OCI-LY3 (cell line): ENCODE measurements at regions not wholly inside any gene's neighbourhood (a gene's known extent, or its start where the extent isn't known, plus 50 kb on each side); places are given as distances from the start of the nearest gene placed in this dataset.

ENCODE experiments used
- H2AFZ ChIP-seq: fragments of 200-600, 300-600 bp; shearing (Covaris generic); 2 replicates; pipeline ENCODE4 v1.6.0; 2014; ENCODE audit warnings: antibody characterized with exemption, low read depth, low read length
- H3K27ac ChIP-seq: fragments of 200-600, 300-600 bp; sonication (generic); 2 replicates; pipeline ENCODE4 v1.5.1; 2014; ENCODE audit warnings: mild to moderate bottlenecking, low read length, moderate library complexity, mixed read lengths
- H3K27me3 ChIP-seq: fragments of 200-600, 300-600 bp; sonication (generic); 2 replicates; pipeline ENCODE4 v1.6.1; 2014; ENCODE audit warnings: low read depth, low read length, mixed read lengths
- H3K36me3 ChIP-seq: fragments of 200-600, 300-600 bp; sonication (generic); replicated peaks from 2 replicates; pipeline ENCODE3; 2014; ENCODE audit warnings: low read depth, low read length, mixed read lengths
- H3K4me1 ChIP-seq: fragments of 300-600, 200-600 bp; sonication (generic); 2 replicates; pipeline ENCODE4 v1.6.1; 2014; ENCODE audit warnings: low read length, mixed read lengths
- H3K4me2 ChIP-seq: fragments of 200-600, 300-600 bp; sonication (generic); 2 replicates; pipeline ENCODE4 v1.6.1; 2014; ENCODE audit warnings: low read length, mixed read lengths
- H3K4me3 ChIP-seq: fragments of 300-600, 200-600 bp; sonication (generic); 2 replicates; pipeline ENCODE4 v1.5.1; 2014; ENCODE audit warnings: antibody characterized with exemption, mild to moderate bottlenecking, low read length, moderate library complexity
- H3K79me2 ChIP-seq: fragments of 300-600, 200-600 bp; shearing (Covaris generic); 2 replicates; pipeline ENCODE4 v1.6.1; 2014; ENCODE audit warnings: mild to moderate bottlenecking, low read length, mixed read lengths
- H3K9ac ChIP-seq: fragments of 300-600, 200-600 bp; shearing (Covaris generic); 2 replicates; pipeline ENCODE4 v1.6.0; 2014; ENCODE audit warnings: mild to moderate bottlenecking, low read length, moderate library complexity
- H3K9me3 ChIP-seq: fragments of 200-600, 300-600 bp; shearing (Covaris generic); 2 replicates; pipeline ENCODE4 v1.6.1; 2014; ENCODE audit warnings: low read length, mixed read lengths; ENCODE audit not compliant: insufficient read depth
- H4K20me1 ChIP-seq: fragments of 200-600, 300-600 bp; sonication (generic); 2 replicates; pipeline ENCODE4 v1.6.1; 2016; ENCODE audit warnings: low read length, mixed read lengths; ENCODE audit not compliant: insufficient read depth
- EZH2phosphoT487 ChIP-seq: fragments of 200-600 bp; shearing (Covaris generic); IDR thresholded peaks from 2 replicates; pipeline ENCODE4 v1.6.1; 2018; ENCODE audit warnings: antibody characterized with exemption, mixed run types, low read depth
- TF ChIP-seq, protein P1 (sequence below): fragments of 200-600, 300-600 bp; sonication (generic); IDR thresholded peaks from 2 replicates; pipeline ENCODE4 v1.5.1; 2014; ENCODE audit warnings: antibody characterized with exemption, low read length, low read depth

- Histone ChIP-seq H3K9me3 (no peaks in the 10 kb centered on the region), H3K27me3 (no peaks in the 10 kb centered on the region), H3K9ac (no peak overlapping the region), H3K4me1 (peaks cover 9% of the 10 kb centered on the region), H4K20me1 (no peaks in the 10 kb centered on the region), H3K36me3 (no peaks in the 10 kb centered on the region), H3K27ac (no peak overlapping the region), H3K4me3 (no peak overlapping the region), H2AFZ (no peak overlapping the region), H3K4me2 (no peak overlapping the region), H3K79me2 (no peaks in the 10 kb centered on the region)
- TF ChIP-seq, protein P1, sequence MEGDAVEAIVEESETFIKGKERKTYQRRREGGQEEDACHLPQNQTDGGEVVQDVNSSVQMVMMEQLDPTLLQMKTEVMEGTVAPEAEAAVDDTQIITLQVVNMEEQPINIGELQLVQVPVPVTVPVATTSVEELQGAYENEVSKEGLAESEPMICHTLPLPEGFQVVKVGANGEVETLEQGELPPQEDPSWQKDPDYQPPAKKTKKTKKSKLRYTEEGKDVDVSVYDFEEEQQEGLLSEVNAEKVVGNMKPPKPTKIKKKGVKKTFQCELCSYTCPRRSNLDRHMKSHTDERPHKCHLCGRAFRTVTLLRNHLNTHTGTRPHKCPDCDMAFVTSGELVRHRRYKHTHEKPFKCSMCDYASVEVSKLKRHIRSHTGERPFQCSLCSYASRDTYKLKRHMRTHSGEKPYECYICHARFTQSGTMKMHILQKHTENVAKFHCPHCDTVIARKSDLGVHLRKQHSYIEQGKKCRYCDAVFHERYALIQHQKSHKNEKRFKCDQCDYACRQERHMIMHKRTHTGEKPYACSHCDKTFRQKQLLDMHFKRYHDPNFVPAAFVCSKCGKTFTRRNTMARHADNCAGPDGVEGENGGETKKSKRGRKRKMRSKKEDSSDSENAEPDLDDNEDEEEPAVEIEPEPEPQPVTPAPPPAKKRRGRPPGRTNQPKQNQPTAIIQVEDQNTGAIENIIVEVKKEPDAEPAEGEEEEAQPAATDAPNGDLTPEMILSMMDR: no peak
- TF ChIP-seq EZH2phosphoT487: no peak
Observed at GRCh38 chr14:53456931-53457330, 303.8 kb upstream of the DDHD1 start.

- Histone ChIP-seq H4K20me1 (no peaks in the 10 kb centered on the region), H3K27ac (no peak overlapping the region), H2AFZ (no peak overlapping the region), H3K4me1 (no peaks in the 10 kb centered on the region), H3K36me3 (no peaks in the 10 kb centered on the region), H3K9me3 (no peaks in the 10 kb centered on the region), H3K79me2 (no peaks in the 10 kb centered on the region), H3K4me2 (no peak overlapping the region), H3K9ac (no peak overlapping the region), H3K27me3 (no peaks in the 10 kb centered on the region), H3K4me3 (no peak overlapping the region)
- TF ChIP-seq, protein P1: no peak
- no peak for TF ChIP-seq EZH2phosphoT487
Observed at GRCh38 chr14:53452005-53452673, 299.0 kb upstream of the DDHD1 start.

DNA sequence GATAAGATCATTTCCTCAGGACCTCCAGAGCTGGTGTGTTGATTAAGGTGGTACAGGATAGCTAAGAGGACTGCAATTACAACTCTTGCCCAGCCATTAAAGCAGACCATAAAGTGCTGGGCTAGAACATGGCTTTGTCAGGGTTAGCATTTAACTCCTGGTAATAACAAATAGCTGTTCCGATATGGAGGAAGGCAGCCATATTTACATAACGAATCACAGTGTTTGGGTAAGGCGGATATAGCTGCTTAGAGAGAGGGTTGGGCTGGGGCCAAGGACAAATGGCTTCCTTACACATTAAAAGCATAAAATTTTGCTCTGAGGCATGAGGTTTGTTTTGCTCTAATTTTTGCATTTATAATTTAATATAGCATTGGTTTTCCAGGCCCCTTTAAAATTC, 297.7 kb upstream of the DDHD1 start:
- Histone ChIP-seq H3K4me2 (no peak overlapping the region), H3K4me3 (no peak overlapping the region), H3K4me1 (no peaks in the 10 kb centered on the region)

DNA sequence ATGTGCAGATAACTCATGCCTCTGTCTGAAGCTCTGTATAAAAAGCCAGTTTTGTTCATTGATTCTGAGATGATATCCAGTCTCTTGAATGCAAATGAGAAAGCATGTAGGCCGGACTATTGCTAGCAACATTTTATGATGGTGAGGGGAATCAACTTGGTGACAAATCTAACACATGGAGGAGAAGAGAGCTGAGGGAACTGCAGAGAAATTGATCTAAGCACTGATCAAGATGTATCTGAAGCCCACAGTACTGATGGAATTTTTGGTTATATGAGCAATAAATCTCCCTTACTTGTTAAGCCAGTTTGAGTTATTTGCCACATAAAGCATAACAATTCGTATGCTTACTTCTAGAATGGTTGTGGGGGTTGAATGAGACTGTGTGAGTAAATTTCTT, 295.6 kb upstream of the DDHD1 start:
- H3K4me3 ChIP-seq: no peak overlapping the region
- no peaks in the 10 kb centered on the region for H3K27me3 ChIP-seq
- no peak overlapping the region for H2AFZ ChIP-seq
- no peaks in the 10 kb centered on the region for H3K36me3 ChIP-seq
- no peak for TF ChIP-seq EZH2phosphoT487
- TF ChIP-seq, protein P1: no peak
- no peak overlapping the region for H3K27ac ChIP-seq
- no peaks in the 10 kb centered on the region for H3K9me3 ChIP-seq
- no peaks in the 10 kb centered on the region for H4K20me1 ChIP-seq
- H3K4me1 ChIP-seq: no peaks in the 10 kb centered on the region
- no peak overlapping the region for H3K4me2 ChIP-seq
- no peak overlapping the region for H3K9ac ChIP-seq
- no peaks in the 10 kb centered on the region for H3K79me2 ChIP-seq

More for the DNA sequence above, 297.7 kb upstream of the DDHD1 start:
- Histone ChIP-seq H4K20me1 (no peaks in the 10 kb centered on the region), H3K79me2 (no peaks in the 10 kb centered on the region), H2AFZ (no peak overlapping the region), H3K27ac (no peak overlapping the region), H3K9ac (no peak overlapping the region), H3K9me3 (no peaks in the 10 kb centered on the region), H3K27me3 (no peaks in the 10 kb centered on the region), H3K36me3 (no peaks in the 10 kb centered on the region)
- no peak for TF ChIP-seq EZH2phosphoT487
- TF ChIP-seq, protein P1: no peak
